ENCODE measurements at regions not wholly inside any gene's neighbourhood (a gene's known extent, or its start where the extent isn't known, plus 50 kb on each side); places are given as distances from the start of the nearest gene placed in this dataset.

DNA sequence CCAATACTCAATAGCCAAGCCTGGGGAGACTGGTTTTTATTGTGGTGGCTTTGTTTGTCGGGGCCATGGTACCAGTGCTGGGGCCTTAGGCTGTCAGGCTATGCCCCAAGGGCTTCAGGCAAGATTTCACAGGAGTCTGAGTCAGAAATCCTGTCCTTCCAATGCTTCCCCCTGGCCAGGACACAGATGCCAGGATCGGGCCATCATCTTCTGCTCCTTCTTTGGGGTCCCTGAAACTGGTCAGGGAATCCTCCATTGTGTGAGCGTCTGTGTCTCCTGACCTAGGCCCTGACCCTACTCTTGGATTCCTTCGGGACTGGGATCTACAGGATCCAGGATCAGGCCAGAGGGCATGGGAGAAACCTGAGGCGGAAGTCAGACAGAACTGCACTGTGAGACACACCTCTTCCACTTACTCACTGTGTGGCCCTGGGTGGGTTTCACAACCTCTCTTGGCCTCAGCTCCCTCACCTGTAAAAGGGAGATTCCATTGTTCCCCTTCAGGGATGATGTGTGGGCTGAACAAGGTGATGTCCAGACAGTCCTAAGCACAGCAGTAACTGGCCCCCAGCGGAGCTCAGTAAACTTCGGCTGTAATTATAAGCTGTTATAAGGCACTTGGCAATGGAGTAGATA lies 292.7 kb downstream of the UACA start:
- DNase-seq (ENCODE audit: low read depth) = no peak

- DNase-seq (ENCODE audit: low read depth) = no peak
Observed at GRCh38 chr15:70469651-70470555, 293.5 kb downstream of the UACA start.

GRCh38 chr15:70469182-70469581 lies 294.2 kb downstream of the UACA start:
- no peak for DNase-seq (ENCODE audit: low read depth)

- DNase-seq (ENCODE audit: low read depth) = no peak
Observed at GRCh38 chr15:70466895-70467529, 296.3 kb downstream of the UACA start.

GRCh38 chr15:70466305-70466704 lies 297.1 kb downstream of the UACA start:
- no peak for DNase-seq (ENCODE audit: low read depth)

- no peak for DNase-seq (ENCODE audit: low read depth)
Observed at GRCh38 chr15:70465812-70466211, 297.5 kb downstream of the UACA start.

DNA sequence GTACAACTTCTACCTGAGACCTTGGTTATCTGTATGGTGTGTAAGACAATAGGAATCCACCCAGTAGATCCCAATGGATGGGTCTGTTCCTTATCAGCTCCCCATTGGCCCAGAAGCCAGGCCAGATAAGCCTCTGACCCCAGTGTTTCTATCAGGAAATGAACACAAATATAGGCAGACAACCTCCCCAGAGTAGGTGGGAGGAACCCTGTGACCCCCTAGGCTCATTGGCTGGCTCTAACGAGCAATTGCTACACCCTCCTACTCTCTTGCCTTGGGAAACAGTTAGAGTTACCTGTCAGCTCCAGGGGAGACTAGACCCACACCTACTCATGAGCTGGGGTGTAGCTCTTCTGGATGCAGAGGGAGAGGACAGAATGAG lies 299.9 kb downstream of the UACA start:
- DNase-seq (ENCODE audit: low read depth) = no peak

- no peak for DNase-seq (ENCODE audit: low read depth)
Observed at GRCh38 chr15:70461992-70462391, 301.4 kb downstream of the UACA start.

- DNase-seq (ENCODE audit: low read depth) = no peak
Observed at GRCh38 chr15:70461017-70461416, 302.3 kb downstream of the UACA start.

- no peak for DNase-seq (ENCODE audit: low read depth)
Observed at GRCh38 chr15:70459312-70459711, 304.0 kb downstream of the UACA start.

DNA sequence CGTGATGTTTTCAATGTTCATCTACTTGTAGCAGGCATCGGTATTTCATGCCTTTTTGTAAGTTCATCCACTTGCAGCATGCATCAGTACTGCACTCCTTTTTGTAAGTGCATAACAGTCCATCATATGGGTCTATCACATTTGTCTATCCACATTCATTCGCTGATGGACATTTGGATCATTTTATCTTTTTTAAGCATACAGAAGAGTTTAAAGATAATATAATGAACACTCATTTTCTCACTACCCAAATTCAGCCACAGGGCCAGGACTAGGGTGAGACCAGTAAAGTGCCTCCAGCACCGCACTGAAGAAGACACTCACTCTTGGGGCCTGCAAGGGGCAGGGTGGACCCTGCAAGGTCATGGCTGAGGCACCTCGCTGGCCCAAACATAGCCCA lies 309.6 kb downstream of the UACA start:
- DNase-seq (ENCODE audit: low read depth) = no peak

- DNase-seq (ENCODE audit: low read depth) = no peak
Observed at GRCh38 chr15:70453238-70453637, 310.1 kb downstream of the UACA start.

DNA sequence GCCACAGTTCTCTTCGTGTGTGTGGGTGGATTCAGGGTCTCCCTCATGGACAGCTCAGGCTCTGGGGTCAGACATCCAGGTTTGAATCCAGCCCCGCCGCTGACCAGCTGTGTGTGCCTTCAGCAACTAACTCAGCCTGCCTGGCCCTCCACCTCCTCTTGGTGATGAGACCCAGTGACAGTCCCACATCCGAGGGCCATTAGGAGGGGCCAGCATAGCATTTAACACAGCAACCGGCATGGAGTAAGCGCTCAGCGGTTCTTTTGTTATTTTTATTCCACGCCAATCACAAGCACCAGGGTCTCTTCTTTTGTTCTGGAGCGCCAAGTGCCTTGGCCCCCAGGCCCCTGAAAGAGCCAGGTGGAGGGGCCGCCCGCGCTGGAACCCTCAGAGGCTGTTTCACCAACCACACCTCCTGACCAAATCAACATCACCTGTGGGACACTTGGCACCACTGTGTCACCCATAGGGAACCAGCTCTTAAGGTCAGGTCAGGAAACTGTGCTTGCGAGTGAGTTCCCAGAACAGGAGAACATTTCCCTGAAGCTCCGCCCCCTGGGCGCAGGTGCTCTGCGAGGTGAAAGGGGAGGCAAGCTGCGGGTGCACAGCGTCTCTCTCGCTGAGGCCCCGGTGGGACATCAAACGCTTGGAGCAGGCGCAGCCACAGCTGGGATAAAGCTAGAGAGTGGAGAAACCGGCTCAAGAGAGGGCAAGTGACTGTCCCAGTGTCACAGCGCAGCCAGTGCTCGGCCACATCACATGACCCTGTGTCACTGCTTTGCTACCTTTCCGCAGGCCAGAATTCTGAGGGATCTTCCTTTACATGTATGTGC lies 311.3 kb downstream of the UACA start:
- DNase-seq (ENCODE audit: low read depth) = no peak

DNA sequence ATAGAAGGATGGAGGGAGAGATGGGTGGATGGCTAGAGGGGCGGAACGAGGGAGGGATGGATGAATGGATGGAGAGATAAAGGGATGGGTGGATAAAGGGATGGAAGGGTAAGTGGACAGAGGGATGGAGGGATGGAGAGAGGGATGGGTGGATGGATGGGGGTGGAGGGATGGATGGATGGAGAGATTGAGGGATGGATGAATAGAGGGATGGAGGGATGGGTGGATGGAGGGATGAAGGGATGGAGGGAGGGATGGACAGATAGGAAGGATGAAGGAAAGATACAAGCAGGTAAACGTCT lies 313.3 kb downstream of the UACA start:
- no peak for DNase-seq (ENCODE audit: low read depth)

DNA sequence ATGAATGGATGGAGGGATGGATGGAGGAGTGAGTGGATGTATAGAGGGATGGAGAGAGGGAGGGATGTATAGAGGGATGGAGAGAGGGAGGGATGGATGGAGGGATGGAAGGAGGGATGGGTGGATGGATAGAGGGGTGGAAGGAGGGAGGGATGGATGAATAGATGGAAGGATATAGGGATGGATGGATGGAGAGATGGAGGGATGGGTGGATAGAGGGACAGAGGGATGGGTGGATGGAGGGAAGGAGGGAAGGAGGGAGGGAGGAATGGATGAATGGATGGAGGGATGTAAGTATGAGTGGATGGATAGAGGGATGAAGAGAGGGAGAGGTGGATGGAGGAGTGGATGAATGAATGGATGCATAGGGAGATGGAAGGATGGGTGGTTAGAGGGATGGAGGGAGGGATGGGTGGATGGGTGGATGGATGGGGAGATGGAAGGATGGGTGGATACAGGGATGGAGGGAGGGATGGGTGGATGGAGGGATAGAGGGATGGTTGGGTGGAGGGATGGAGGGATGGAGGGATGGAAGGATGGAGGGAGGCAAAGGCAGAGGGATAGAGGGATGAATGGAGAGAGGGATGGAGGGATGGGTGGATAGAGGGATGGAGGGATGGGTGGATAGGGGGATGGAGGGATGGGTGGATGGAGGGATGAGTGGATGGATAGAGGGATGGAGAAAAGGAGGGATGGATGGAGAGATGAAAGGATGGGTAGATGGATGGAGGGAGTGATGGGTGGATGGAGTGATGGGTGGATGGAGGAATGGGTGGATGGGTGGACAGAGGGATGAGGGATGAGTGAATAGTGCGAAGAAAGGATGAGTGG lies 313.8 kb downstream of the UACA start:
- DNase-seq (ENCODE audit: low read depth) = no peak

DNA sequence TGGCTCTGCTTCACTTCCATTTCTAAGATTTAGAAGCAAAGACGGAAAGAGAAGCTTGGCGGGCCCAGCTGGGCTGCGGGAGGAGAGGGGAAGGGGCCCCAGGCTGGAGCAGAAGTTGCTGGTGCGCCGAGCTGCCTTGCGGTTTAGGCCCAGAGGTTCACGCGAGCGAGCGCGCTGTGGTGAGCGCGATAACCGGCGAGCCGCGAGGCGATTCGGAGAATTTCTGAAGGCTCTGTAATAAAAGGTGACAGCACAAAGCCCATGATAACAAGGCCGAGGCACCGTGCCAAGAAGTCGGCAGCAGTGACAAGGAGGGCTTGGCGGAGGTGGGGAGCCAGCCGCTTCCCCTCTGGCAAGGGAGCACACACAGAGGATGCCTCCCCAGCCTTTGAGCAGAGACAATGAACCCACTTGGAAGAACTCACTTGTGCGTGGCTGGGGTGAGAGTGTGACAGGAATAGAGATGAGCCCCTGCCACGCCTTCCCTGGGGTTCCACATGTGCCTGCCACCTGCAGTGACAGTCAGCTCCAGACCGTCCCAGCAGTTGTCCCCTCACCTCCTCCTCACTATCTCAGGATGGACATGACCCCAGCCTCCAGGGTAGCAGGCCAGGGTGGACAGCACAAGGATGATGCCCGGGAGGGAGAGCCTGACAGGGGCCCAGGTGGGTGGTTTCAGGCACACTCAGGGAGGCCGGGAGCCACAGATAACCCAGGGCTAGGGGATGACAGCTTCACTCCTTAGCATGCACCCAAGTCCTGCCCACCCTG lies 315.2 kb downstream of the UACA start:
- DNase-seq (ENCODE audit: low read depth) = peak; percentile 98

DNA sequence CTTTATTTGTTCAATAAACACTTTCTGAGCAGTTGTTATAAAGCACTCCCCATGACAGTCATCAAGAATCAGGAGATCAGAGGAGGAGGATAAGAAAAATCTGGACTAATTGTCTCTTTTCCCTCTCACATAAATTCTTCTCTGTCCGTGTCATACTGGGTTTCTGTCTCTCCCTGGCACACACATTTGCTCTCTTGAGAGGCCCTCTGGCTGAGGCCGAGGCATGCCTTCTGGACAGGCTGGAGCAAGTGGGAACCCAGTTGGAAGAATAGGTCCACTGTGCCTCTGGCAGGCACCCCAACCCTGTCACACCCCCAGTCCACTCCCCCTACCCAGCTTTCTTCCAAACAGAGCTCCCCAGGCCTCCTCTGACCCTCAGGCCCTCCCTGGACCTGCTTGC lies 315.8 kb downstream of the UACA start:
- DNase-seq (ENCODE audit: low read depth) = no peak

DNA sequence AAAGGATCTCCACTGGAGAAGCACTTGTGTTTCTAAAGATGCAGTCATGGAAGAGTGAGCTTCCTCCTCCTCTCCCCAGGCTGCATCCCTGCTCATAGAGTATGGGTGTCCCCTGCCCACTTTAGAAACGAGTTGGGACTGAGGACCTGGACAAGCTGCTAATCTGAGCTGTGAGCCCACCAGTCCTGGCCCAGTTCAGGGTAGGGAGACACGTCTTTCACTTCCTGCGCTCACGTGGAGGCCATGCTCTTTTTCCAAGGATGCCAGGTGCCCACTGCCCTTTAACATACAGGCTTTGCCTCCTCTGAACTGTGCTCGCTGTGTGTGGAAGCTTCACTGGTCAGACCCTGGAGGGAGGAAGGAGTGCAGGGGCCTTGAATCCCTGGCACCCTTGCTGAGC lies 316.3 kb downstream of the UACA start:
- DNase-seq (ENCODE audit: low read depth) = no peak

- no peak for DNase-seq (ENCODE audit: low read depth)
Observed at GRCh38 chr15:70443486-70444273, 319.7 kb downstream of the UACA start.
